ENCODE measurements at regions not wholly inside any gene's neighbourhood (a gene's known extent, or its start where the extent isn't known, plus 50 kb on each side); places are given as distances from the start of the nearest gene placed in this dataset.
"Not testable (repeated sequence)": the region's sequence is repeated elsewhere in the genome, so short reads cannot be mapped to it uniquely, and the experiment has no call there.

DNA sequence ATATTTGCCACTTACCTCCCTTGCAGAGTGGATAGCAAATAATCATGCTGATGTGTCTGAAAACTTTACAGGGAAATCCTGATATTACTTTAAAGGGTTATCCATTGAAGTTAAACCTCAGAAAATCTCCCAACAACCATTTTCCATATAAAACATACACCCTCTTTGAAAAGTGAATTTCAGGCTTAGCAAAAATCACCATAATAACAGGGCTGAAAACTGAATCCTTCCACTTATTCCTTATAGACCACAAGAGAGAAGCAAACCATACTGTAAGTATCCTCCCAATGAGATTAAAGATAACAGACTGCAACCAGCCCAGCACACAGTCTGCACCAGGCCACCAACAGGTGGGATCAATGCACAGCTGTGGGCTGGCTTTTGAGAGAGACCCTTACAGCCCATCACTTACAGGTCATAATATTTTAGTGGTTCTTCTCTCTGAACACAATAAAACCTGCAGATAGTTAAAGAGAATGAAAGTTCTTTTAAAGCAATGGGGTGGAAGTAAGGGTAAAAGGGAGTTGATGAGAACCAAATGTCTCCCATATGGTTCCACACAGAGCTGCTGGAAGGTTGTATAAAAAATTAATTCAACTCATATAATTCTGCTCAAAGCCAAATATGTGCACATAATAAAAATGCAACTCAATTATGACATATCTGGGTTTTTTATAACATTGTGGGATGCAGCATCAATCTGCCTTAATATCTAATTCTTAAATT, 376.2 kb upstream of the GRAMD2B start:
- DNase-seq = no peak

- no peak for DNase-seq
These were observed 371.1 kb upstream of the GRAMD2B start for GRCh38 chr5:126052120-126052519.

- DNase-seq = no peak
These were observed 370.4 kb upstream of the GRAMD2B start for GRCh38 chr5:126052791-126053190.

- no peak for DNase-seq
These were observed 369.6 kb upstream of the GRAMD2B start for GRCh38 chr5:126053630-126054029.

GRCh38 chr5:126054577-126055347, 368.4 kb upstream of the GRAMD2B start:
- no peak for DNase-seq

- no peak for DNase-seq
These were observed 367.9 kb upstream of the GRAMD2B start for GRCh38 chr5:126055348-126055729.

GRCh38 chr5:126056352-126056751, 366.9 kb upstream of the GRAMD2B start:
- DNase-seq = no peak

- DNase-seq = no peak
These were observed 366.2 kb upstream of the GRAMD2B start for GRCh38 chr5:126056851-126057622.

DNA sequence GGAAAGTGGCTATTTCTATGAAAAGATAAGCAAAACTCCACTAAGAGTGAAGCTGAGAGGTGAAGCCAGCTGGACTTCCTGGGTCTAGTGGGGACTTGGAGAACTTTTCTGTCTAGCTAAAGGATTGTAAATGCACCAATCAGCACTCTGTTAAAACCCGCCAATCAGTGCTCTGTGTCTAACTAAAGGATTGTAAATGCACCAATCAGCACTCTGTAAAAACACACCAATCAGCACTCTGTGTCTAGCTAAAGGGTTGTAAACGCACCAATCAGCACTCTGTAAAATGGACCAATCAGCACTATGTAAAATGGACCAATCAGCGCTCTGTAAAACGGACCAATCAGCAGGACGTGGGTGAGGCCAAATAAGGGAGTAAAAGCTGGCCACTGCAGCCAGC, 364.8 kb upstream of the GRAMD2B start:
- not testable (repeated sequence) for DNase-seq

GRCh38 chr5:126062398-126063221, 360.6 kb upstream of the GRAMD2B start:
- no peak for DNase-seq

GRCh38 chr5:126065061-126065460, 358.1 kb upstream of the GRAMD2B start:
- no peak for DNase-seq

DNA sequence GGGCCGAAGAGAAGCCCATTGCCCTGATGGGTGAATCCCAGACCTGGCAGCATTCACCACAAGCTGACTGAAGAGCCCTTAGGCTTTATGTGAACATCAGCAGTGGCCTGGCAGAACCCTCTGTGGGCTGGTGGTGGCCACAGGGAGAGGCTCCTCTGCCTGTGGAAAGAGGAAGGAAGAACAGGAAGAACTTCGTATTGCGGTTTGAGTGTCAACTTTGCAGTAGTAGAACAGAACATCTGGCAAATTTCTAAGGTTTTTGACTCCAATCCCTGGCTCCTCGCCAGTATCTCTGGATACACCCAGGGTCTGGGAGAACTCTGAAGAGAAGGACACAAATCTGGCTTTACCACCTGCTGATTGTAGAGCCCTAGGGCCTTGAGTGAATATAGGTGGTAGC, 356.4 kb upstream of the GRAMD2B start:
- DNase-seq = no peak

DNA sequence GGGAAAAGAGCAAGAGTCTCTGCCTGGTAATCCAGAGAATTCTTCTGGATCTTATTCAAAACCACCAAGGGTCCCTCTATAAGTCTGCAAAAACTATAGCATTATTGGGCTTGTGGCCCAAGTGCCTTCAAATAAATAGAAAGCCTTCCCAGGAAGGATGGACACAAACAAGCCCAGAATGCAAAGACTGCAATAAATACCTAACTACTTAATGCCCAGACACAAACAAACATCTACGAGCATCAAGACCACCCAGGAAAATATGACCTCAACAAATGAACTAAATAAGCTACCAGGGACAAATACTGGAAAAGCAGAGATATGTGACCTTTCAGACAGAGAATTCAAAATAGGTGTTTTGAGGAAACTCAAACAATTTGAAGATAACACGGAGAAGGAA, 355.8 kb upstream of the GRAMD2B start:
- DNase-seq = no peak

DNA sequence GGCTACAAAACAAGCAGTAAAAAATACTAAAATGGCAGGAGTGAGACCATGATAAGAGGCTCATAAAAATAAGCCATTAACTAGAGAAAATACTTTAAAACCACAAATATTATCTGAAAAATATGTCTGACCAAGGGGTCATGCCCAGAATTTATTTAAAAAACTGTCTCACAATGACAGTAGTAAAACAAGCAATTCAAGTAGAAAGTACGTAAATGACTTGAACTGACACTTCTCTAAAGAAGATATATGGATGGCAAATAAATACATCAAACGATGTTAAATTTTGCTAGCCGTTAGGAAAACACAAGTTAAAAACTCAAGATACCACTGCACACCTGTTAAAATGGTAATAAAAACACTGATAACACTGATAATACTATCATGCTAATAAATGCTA, 353.9 kb upstream of the GRAMD2B start:
- DNase-seq = no peak

GRCh38 chr5:126070481-126070880, 352.7 kb upstream of the GRAMD2B start:
- no peak for DNase-seq

DNA sequence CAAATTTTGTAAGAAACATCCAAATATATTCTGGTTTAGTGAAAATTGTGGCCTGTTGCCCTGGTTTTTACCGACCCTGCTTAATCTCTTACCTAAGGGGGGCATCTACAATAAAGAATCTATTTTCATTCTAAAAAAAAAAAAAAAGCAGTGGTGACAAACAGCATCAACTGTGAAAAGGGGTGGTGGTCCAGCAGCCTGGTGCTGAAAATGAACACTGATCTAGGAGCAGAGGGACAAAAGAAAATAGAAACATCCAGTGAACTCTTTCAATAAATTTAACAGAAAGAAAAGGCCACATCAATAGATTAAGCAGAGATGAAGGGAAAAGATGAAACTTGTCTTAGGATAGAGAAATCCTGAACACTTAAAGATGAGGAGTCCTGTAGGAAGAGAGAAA, 348.7 kb upstream of the GRAMD2B start:
- no peak for DNase-seq

DNA sequence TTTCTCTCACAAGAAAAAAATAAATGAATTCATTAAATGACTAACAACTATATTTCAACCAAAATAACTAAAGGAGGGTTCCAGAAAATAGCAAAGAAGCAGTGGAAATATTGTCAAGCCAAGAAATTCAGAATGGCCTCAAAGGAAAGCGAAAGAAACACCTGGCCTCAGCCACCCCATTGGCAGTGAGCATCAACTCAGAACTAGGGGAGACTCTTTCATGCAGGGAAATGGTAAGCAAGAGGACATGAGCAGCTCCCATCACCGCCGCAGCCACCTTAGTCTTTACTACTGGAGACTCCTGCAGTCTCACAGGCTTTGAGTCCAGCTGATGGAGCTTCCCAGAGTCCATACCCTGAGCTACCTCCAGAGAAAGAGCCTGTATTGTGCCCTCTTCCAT, 343.9 kb upstream of the GRAMD2B start:
- DNase-seq = no peak

DNA sequence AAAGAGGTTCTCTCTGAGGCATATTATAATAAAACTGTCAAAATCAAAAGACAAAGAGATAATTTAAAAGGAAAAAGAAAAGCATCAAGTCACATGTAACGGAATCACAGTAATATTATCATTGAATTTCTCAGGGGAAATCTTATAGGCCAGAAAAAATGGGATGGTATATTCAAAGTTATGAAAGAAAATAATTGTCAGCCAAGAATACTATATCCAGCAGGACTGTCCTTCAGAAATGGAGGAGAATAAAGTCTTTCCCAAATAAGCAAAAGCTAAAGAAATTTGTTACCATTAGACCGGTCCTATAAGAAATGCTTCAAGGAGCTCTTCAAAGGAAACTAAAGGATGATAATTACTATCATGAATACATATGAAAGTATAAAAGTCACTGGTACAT, 342.0 kb upstream of the GRAMD2B start:
- no peak for DNase-seq

DNA sequence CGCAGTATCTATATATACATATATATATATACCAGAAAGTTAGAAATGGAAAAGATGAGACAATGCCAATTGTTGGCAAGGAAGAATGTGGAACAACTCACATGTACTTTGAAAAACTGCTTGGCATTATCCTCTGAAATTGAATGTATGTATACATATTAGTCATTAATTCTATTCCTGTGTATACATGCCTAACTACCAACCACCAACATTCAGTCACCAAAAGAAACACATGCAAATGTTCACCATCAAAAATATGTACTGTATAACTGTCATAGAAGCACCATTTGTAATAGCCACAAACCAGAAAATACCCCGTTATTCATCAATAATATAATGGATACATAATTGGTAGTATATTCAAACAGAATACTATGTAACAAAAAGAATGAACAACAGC, 330.2 kb upstream of the GRAMD2B start:
- DNase-seq = no peak

DNA sequence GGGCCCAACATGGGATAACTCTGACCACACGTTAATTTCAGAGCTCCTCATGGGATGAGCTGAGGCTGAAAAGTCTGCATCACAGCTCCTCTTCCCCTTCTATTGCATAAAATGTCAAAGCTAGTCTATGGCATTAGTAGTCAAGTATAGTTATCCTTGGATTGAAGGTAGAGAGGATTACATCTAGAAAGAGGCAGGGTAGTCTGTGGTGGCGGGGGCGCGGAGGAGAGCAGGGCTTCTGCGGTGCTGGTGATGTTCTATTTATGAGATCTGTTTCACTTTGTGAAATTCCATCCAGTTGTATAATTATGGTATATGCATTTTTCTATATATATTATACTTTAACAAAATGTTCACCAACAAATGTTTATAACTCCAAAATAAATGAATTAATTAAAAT, 329.5 kb upstream of the GRAMD2B start:
- DNase-seq = no peak

DNA sequence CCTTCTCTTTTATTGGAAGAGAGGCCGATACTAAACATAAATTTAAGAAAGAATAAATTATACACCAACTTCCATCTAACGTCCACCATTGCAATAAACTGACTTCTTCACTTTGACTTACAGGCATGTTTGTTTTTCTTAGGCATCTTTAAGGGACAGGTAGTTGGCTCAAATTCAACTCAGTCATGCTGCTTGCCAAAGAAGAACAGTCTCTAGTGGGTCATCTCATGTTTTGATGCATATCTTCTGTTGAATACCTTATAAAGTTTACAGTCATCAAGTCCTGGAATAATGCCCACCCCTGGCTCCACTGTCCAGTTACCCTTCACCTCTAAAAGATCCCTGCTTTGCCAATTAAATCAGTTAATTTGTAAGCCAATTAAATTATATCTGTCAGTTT, 328.2 kb upstream of the GRAMD2B start:
- DNase-seq = no peak

DNA sequence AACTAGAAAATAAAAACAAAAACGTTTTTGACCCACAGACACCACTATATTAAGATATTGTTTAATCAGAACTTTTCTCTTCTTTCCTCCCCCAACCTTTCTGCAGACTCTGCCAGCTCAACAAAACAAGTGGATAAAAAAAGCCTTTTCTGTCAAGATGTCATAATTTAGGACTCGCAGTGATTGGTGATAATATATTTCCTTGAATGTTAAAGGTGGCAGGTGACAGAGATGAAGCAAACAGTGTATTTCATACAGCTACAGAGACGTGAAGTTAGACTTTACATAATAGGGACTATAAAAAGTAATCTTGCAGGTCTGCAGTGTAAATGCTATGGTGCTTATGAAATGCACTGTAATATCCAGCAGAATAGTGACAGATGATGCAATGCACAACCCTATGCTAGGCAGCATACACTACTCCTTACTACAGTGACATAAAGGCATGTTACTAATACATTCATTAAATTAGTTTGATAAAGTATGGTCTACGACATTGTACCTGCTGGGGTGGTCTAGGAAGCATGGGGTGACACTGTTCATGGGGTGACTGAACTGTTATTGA, 326.7 kb upstream of the GRAMD2B start:
- no peak for DNase-seq

GRCh38 chr5:126097876-126098275, 325.3 kb upstream of the GRAMD2B start:
- DNase-seq = no peak

Measured in activated CD4-positive, CD25-positive, alpha-beta regulatory T cell treated with anti-CD3 and anti-CD28 coated beads, Interleukin-2, amount 50 U/mL, for 72 hours (primary cell).